ENCODE measurements at regions not wholly inside any gene's neighbourhood (a gene's known extent, or its start where the extent isn't known, plus 50 kb on each side); places are given as distances from the start of the nearest gene placed in this dataset.

- peaks cover 5% of the 10 kb centered on the region for H3K27me3 Mint-ChIP-seq (ENCODE audit: unreplicated experiment)
- no peaks in the 10 kb centered on the region for H3K4me1 Mint-ChIP-seq (ENCODE audit: unreplicated experiment)
- H3K4me3 Mint-ChIP-seq (ENCODE audit: unreplicated experiment): no peak overlapping the region
- no peaks in the 10 kb centered on the region for H3K9me3 Mint-ChIP-seq (ENCODE audit: unreplicated experiment)
- TF ChIP-seq CTCF (IDR thresholded peaks at IDR 0.05; ENCODE audit: unreplicated experiment): no peak
- no peaks in the 10 kb centered on the region for H3K36me3 Mint-ChIP-seq (ENCODE audit: low read depth, unreplicated experiment)
- H3K27ac Mint-ChIP-seq (ENCODE audit: unreplicated experiment): no peak overlapping the region
- DNase-seq (ENCODE audit: low spot score): no peak
Measured at GRCh38 chr21:16597753-16598152, 868.0 kb downstream of the USP25 start.

GRCh38 chr21:16605597-16605996, 875.8 kb downstream of the USP25 start:
- H3K9me3 Mint-ChIP-seq (ENCODE audit: unreplicated experiment): no peaks in the 10 kb centered on the region
- H3K27ac Mint-ChIP-seq (ENCODE audit: unreplicated experiment): no peak overlapping the region

GRCh38 chr21:16606271-16606670, 876.5 kb downstream of the USP25 start:
- Mint-ChIP-seq H3K27me3 (ENCODE audit: unreplicated experiment) (no peaks in the 10 kb centered on the region), H3K36me3 (ENCODE audit: low read depth, unreplicated experiment) (no peaks in the 10 kb centered on the region), H3K4me1 (ENCODE audit: unreplicated experiment) (peaks cover 9% of the 10 kb centered on the region), H3K27ac (ENCODE audit: unreplicated experiment) (no peak overlapping the region), H3K4me3 (ENCODE audit: unreplicated experiment) (no peak overlapping the region), H3K9me3 (ENCODE audit: unreplicated experiment) (no peaks in the 10 kb centered on the region)
- no peak for TF ChIP-seq CTCF (IDR thresholded peaks at IDR 0.05; ENCODE audit: unreplicated experiment)
- DNase-seq (ENCODE audit: low spot score): no peak

More at GRCh38 chr21:16605597-16605996, 875.8 kb downstream of the USP25 start:
- Mint-ChIP-seq H3K4me3 (ENCODE audit: unreplicated experiment) (no peak overlapping the region), H3K4me1 (ENCODE audit: unreplicated experiment) (peaks cover 9% of the 10 kb centered on the region), H3K36me3 (ENCODE audit: low read depth, unreplicated experiment) (no peaks in the 10 kb centered on the region), H3K27me3 (ENCODE audit: unreplicated experiment) (no peaks in the 10 kb centered on the region)
- no peak for TF ChIP-seq CTCF (IDR thresholded peaks at IDR 0.05; ENCODE audit: unreplicated experiment)
- no peak for DNase-seq (ENCODE audit: low spot score)

GRCh38 chr21:16608209-16608830, 878.5 kb downstream of the USP25 start:
- no peaks in the 10 kb centered on the region for H3K36me3 Mint-ChIP-seq (ENCODE audit: low read depth, unreplicated experiment)
- DNase-seq (ENCODE audit: low spot score): no peak
- H3K4me3 Mint-ChIP-seq (ENCODE audit: unreplicated experiment): no peak overlapping the region
- no peaks in the 10 kb centered on the region for H3K9me3 Mint-ChIP-seq (ENCODE audit: unreplicated experiment)
- no peaks in the 10 kb centered on the region for H3K27me3 Mint-ChIP-seq (ENCODE audit: unreplicated experiment)
- peaks cover 9% of the 10 kb centered on the region for H3K4me1 Mint-ChIP-seq (ENCODE audit: unreplicated experiment)
- TF ChIP-seq CTCF (IDR thresholded peaks at IDR 0.05; ENCODE audit: unreplicated experiment): no peak
- H3K27ac Mint-ChIP-seq (ENCODE audit: unreplicated experiment): no peak overlapping the region

- Mint-ChIP-seq H3K4me1 (ENCODE audit: unreplicated experiment) (no peaks in the 10 kb centered on the region), H3K27me3 (ENCODE audit: unreplicated experiment) (no peaks in the 10 kb centered on the region), H3K9me3 (ENCODE audit: unreplicated experiment) (no peaks in the 10 kb centered on the region), H3K4me3 (ENCODE audit: unreplicated experiment) (no peak overlapping the region), H3K27ac (ENCODE audit: unreplicated experiment) (no peak overlapping the region), H3K36me3 (ENCODE audit: low read depth, unreplicated experiment) (peaks cover 7% of the 10 kb centered on the region)
- no peak for DNase-seq (ENCODE audit: low spot score)
- TF ChIP-seq CTCF (IDR thresholded peaks at IDR 0.05; ENCODE audit: unreplicated experiment): no peak
Measured at GRCh38 chr21:16619281-16619680, 889.5 kb downstream of the USP25 start.
